B cell (primary cell): ENCODE measurements at regions not wholly inside any gene's neighbourhood (a gene's known extent, or its start where the extent isn't known, plus 50 kb on each side); places are given as distances from the start of the nearest gene placed in this dataset.

ENCODE experiments used
- ATAC-seq: fragments of 200-7000 bp; cut with Tn5 transposase; one replicate; pipeline ENCODE4 v1.10.0; 2021; ENCODE audit warnings: low read depth, mild to moderate bottlenecking, moderate number of reproducible peaks, moderate library complexity
- CTCF ChIA-PET: fragments of 350-600 bp; sonication (Branson Sonifier 250); formaldehyde crosslinking; loops from one replicate; lab custom pipeline; 2021; ENCODE audit warnings: antibody characterized with exemption, inconsistent platforms; lab: Charles Lee
- POLR2A ChIA-PET: fragments of 350-600 bp; sonication (Branson Sonifier 250); formaldehyde crosslinking; loops from one replicate; lab custom pipeline; 2021; ENCODE audit warnings: antibody characterized with exemption; lab: Charles Lee
- DNase-seq: peaks from one replicate; pipeline ENCODE4 v3.0.0; 2013
- H2AFZ ChIP-seq: 2 replicates; pipeline ENCODE4 v1.6.1; 2012; ENCODE audit warnings: mild to moderate bottlenecking, low read depth, low read length; ENCODE audit not compliant: insufficient read depth, poor library complexity, severe bottlenecking
- H3K27ac ChIP-seq, 2 donors: 1 replicate in 1 of 2; 2 replicates in 1 of 2; pipeline ENCODE4 v1.5.1; 2012 to 2013; ENCODE audit warnings: low read length in 2 of 2, mild to moderate bottlenecking in 2 of 2, moderate library complexity in 1 of 2
- H3K27me3 ChIP-seq, 4 experiments: fragments of 200-600 bp in 1 of 4; sonication (generic) in 1 of 4; replicated peaks in 1 of 4; 1 replicate in 2 of 4; 2 replicates in 2 of 4; pipeline versions ENCODE4 v1.6.1 to v1.7.0; 2013 to 2016; ENCODE audit warnings: low read length in 3 of 4, mild to moderate bottlenecking in 2 of 4, mixed read lengths in 1 of 4, moderate library complexity in 1 of 4; ENCODE audit not compliant: insufficient read depth in 4 of 4, control insufficient read depth in 3 of 4; ENCODE audit errors: control extremely low read depth in 1 of 4
- H3K36me3 ChIP-seq, 2 experiments: replicated peaks in 1 of 2; 1 replicate in 1 of 2; 2 replicates in 1 of 2; pipeline versions ENCODE4 v1.6.1 to v1.7.1; 2013; ENCODE audit warnings: low read length in 1 of 2; ENCODE audit not compliant: insufficient read depth in 2 of 2, control insufficient read depth in 1 of 2; ENCODE audit errors: control extremely low read depth in 1 of 2, extremely low read depth in 1 of 2
- H3K4me1 ChIP-seq, 2 donors: fragments of 200-600 bp in 1 of 2; sonication (generic) in 1 of 2; 1 replicate in 1 of 2; 2 replicates in 1 of 2; pipeline versions ENCODE4 v1.5.1 to v1.6.1; 2013 to 2017; ENCODE audit warnings: low read length in 2 of 2; ENCODE audit not compliant: control insufficient read depth in 2 of 2, insufficient read depth in 2 of 2
- H3K4me2 ChIP-seq: replicated peaks from 2 replicates; pipeline ENCODE3; 2012; ENCODE audit warnings: mild to moderate bottlenecking, low read depth, low read length; ENCODE audit not compliant: poor library complexity, severe bottlenecking
- H3K4me3 ChIP-seq, 5 experiments: fragments of 200-600 bp in 1 of 5; sonication (generic) in 1 of 5; 1 replicate in 3 of 5; 2 replicates in 2 of 5; pipeline versions ENCODE4 v1.5.1 to v1.7.0; 2011 to 2016; ENCODE audit warnings: low read length in 4 of 5, mild to moderate bottlenecking in 4 of 5, low read depth in 2 of 5, control low read depth in 1 of 5, moderate library complexity in 1 of 5; ENCODE audit not compliant: insufficient read depth in 1 of 5; ENCODE audit errors: control extremely low read depth in 1 of 5, extremely low read depth in 1 of 5
- H3K79me2 ChIP-seq: fragments of 200-600 bp; sonication (generic); one replicate; pipeline ENCODE4 v1.6.0; 2016; ENCODE audit warnings: low read length; ENCODE audit not compliant: control insufficient read depth, insufficient read depth
- H3K9ac ChIP-seq: fragments of 200-600 bp; sonication (generic); 2 replicates; pipeline ENCODE4 v1.6.1; 2017; ENCODE audit warnings: mild to moderate bottlenecking, low read length, moderate library complexity
- H3K9me3 ChIP-seq, 3 donors: one replicate each; pipeline versions ENCODE4 v1.6.1 to v1.7.1; 2013; ENCODE audit warnings: low read length in 2 of 3; ENCODE audit not compliant: control insufficient read depth in 2 of 3, insufficient read depth in 1 of 3; ENCODE audit errors: control extremely low read depth in 1 of 3
- H4K20me1 ChIP-seq: 2 replicates; pipeline ENCODE4 v1.6.0; 2012; ENCODE audit warnings: mild to moderate bottlenecking, low read length; ENCODE audit not compliant: insufficient read depth, control insufficient read depth, poor library complexity, severe bottlenecking
- H3K27ac Mint-ChIP-seq: one replicate; pipeline ENCODE4 v1.8.0; 2021; ENCODE audit warnings: mixed read lengths
- H3K27me3 Mint-ChIP-seq: one replicate; pipeline ENCODE4 v1.8.0; 2021; ENCODE audit warnings: mixed read lengths
- H3K4me1 Mint-ChIP-seq: one replicate; pipeline ENCODE4 v1.8.0; 2021; ENCODE audit warnings: mixed read lengths
- H3K4me3 Mint-ChIP-seq: one replicate; pipeline ENCODE4 v1.8.0; 2021; ENCODE audit warnings: mixed read lengths
- H3K9me3 Mint-ChIP-seq: one replicate; pipeline ENCODE4 v1.8.0; 2022; ENCODE audit warnings: mixed read lengths; ENCODE audit not compliant: insufficient read depth
- CTCF ChIP-seq: fragments of 200-600 bp; IDR thresholded peaks from one replicate; pipeline ENCODE4 v1.8.0; 2022; ENCODE audit warnings: antibody characterized with exemption, mild to moderate bottlenecking
- EZH2 ChIP-seq: IDR thresholded peaks from 2 replicates; pipeline ENCODE4 v1.6.1; 2012; ENCODE audit warnings: borderline replicate concordance, low read depth, mild to moderate bottlenecking, moderate library complexity, low read length; ENCODE audit not compliant: insufficient read depth, poor library complexity, severe bottlenecking
- WGBS: methylation state at CpG from one replicate; pipeline ENCODE4 v1.1.5; 2013; ENCODE audit warnings: missing lambda C conversion rate; ENCODE audit not compliant: insufficient coverage; 5-methylcytosine and 5-hydroxymethylcytosine counted together
- intact Hi-C: fragments of 100-400 bp; cut with micrococcal nuclease; formaldehyde crosslinking; loops from one replicate; pipeline ENCODE4 v1.10.0; 2022

- no peak for DNase-seq
- H3K9me3 Mint-ChIP-seq, result no peaks in the 10 kb centered on the region
- no peak overlapping the region for H3K4me3 Mint-ChIP-seq
- H3K4me3 ChIP-seq, result no peak overlapping the region
- H3K27ac ChIP-seq, result no peak overlapping the region
- ATAC-seq, result no peak
- no peak overlapping the region for H2AFZ ChIP-seq
- H3K79me2 ChIP-seq, result no peaks in the 10 kb centered on the region
- no peak overlapping the region for H3K9ac ChIP-seq
- no peaks in the 10 kb centered on the region for H3K27me3 ChIP-seq
- H3K4me1 Mint-ChIP-seq, result no peaks in the 10 kb centered on the region
- intact Hi-C loops, result no loop called here
- no peak overlapping the region for H3K27ac Mint-ChIP-seq
- ChIA-PET CTCF (no interaction called here), POLR2A (no interaction called here)
- no peaks in the 10 kb centered on the region for H3K36me3 ChIP-seq
- 89% methylated on average over 7 of the region's 14 CpGs for WGBS
- TF ChIP-seq EZH2 (no peak), CTCF (no peak)
- H3K4me2 ChIP-seq, result no peak overlapping the region
- H4K20me1 ChIP-seq, result no peaks in the 10 kb centered on the region
- no peaks in the 10 kb centered on the region for H3K27me3 Mint-ChIP-seq
- no peaks in the 10 kb centered on the region for H3K4me1 ChIP-seq
- peaks cover 0 to 9% (median 0%) of the 10 kb centered on the region in 3 donors for H3K9me3 ChIP-seq
These were observed 218.5 kb upstream of the RGMA start for GRCh38 chr15:93307513-93307912.

GRCh38 chr15:93305306-93305705 is 216.3 kb upstream of the RGMA start:
- Histone ChIP-seq H3K4me3 (no peak overlapping the region), H3K9me3 (peaks cover 0 to 12% (median 0%) of the 10 kb centered on the region in 3 donors), H3K9ac (no peak overlapping the region), H3K4me2 (no peak overlapping the region), H2AFZ (no peak overlapping the region), H3K27me3 (no peaks in the 10 kb centered on the region), H4K20me1 (no peaks in the 10 kb centered on the region), H3K4me1 (no peaks in the 10 kb centered on the region), H3K36me3 (no peaks in the 10 kb centered on the region), H3K79me2 (no peaks in the 10 kb centered on the region), H3K27ac (no peak overlapping the region)
- ChIA-PET CTCF (no interaction called here), POLR2A (no interaction called here)
- ATAC-seq (no peak), DNase-seq (no peak)
- TF ChIP-seq CTCF (no peak), EZH2 (no peak)
- Mint-ChIP-seq H3K4me1 (no peaks in the 10 kb centered on the region), H3K9me3 (no peaks in the 10 kb centered on the region), H3K27ac (no peak overlapping the region), H3K27me3 (no peaks in the 10 kb centered on the region), H3K4me3 (no peak overlapping the region)
- intact Hi-C loops, result no loop called here
- WGBS, result 67% methylated on average over 1 of the region's 2 CpGs
